Suprapubic skin (tissue), 4 donors: ENCODE measurements at regions not wholly inside any gene's neighbourhood (a gene's known extent, or its start where the extent isn't known, plus 50 kb on each side); places are given as distances from the start of the nearest gene placed in this dataset.

Experiments used
- DNase-seq, 2 donors: peaks; one replicate each; pipeline ENCODE4 v3.0.0-alpha.2; 2019; ENCODE audit warnings: low spot score in 2 of 2
- H3K27ac ChIP-seq: fragments of 200-600 bp; sonication (generic); one replicate; pipeline ENCODE4 v1.5.1; 2019
- H3K27me3 ChIP-seq: fragments of 200-600 bp; sonication (generic); one replicate; pipeline ENCODE4 v1.5.1; 2019
- H3K36me3 ChIP-seq: fragments of 200-600 bp; sonication (generic); one replicate; pipeline ENCODE4 v1.5.1; 2019
- H3K4me1 ChIP-seq: fragments of 200-600 bp; sonication (generic); one replicate; pipeline ENCODE4 v1.5.1; 2019
- H3K4me3 ChIP-seq: fragments of 200-600 bp; sonication (generic); one replicate; pipeline ENCODE4 v1.5.1; 2019; ENCODE audit warnings: mild to moderate bottlenecking
- H3K9me3 ChIP-seq: fragments of 200-600 bp; sonication (generic); one replicate; pipeline ENCODE4 v1.5.1; 2019
- CTCF ChIP-seq, 2 donors: fragments of 200-600 bp in 1 of 2; fragments of 450-650 bp in 1 of 2; sonication (generic) in 1 of 2; IDR thresholded peaks; one replicate each; pipeline ENCODE4 v1.5.1; 2016 to 2019; ENCODE audit warnings: antibody characterized with exemption in 2 of 2, mild to moderate bottlenecking in 1 of 2, moderate library complexity in 1 of 2
- EP300 ChIP-seq: sonication (generic); formaldehyde crosslinking; IDR thresholded peaks from one replicate; pipeline ENCODE4 v1.6.1; 2017; ENCODE audit warnings: antibody characterized with exemption
- POLR2A ChIP-seq, 2 donors: fragments of 450-650 bp; IDR thresholded peaks; one replicate each; pipeline ENCODE4 v1.6.1; 2017; ENCODE audit warnings: antibody characterized with exemption in 2 of 2, mild to moderate bottlenecking in 2 of 2, moderate library complexity in 2 of 2
- POLR2AphosphoS5 ChIP-seq, 3 donors: sonication (generic); formaldehyde crosslinking; IDR thresholded peaks; one replicate each; pipeline ENCODE4 v1.6.1; 2017; ENCODE audit warnings: antibody characterized with exemption in 3 of 3
- WGBS: methylation state at CpG from one replicate; pipeline ENCODE4 v1.1.5; 2018; 5-methylcytosine and 5-hydroxymethylcytosine counted together

GRCh38 chr11:97902828-97903227, 1117.9 kb upstream of the CNTN5 start:
- WGBS, result 47% methylated on average over 1 of the region's 1 CpG
- H3K27me3 ChIP-seq, result no peaks in the 10 kb centered on the region
- no peaks in the 10 kb centered on the region for H3K9me3 ChIP-seq
- TF ChIP-seq POLR2AphosphoS5 (IDR thresholded peaks at IDR 0.05), result no peak
- no peak for TF ChIP-seq EP300
- TF ChIP-seq CTCF (IDR thresholded peaks at IDR 0.05), result no peak
- TF ChIP-seq POLR2A (IDR thresholded peaks at IDR 0.05), result no peak
- H3K36me3 ChIP-seq, result no peaks in the 10 kb centered on the region
- DNase-seq, result no peak
- no peak overlapping the region for H3K4me3 ChIP-seq
- no peaks in the 10 kb centered on the region for H3K4me1 ChIP-seq
- no peak overlapping the region for H3K27ac ChIP-seq

GRCh38 chr11:97905101-97905500, 1115.6 kb upstream of the CNTN5 start:
- no peak for TF ChIP-seq POLR2AphosphoS5 (IDR thresholded peaks at IDR 0.05)
- no peak for TF ChIP-seq EP300
- TF ChIP-seq POLR2A (IDR thresholded peaks at IDR 0.05), result no peak
- no peak for TF ChIP-seq CTCF (IDR thresholded peaks at IDR 0.05)
- Histone ChIP-seq H3K9me3 (no peaks in the 10 kb centered on the region), H3K4me3 (no peak overlapping the region), H3K4me1 (no peaks in the 10 kb centered on the region), H3K27ac (no peak overlapping the region), H3K27me3 (no peaks in the 10 kb centered on the region), H3K36me3 (no peaks in the 10 kb centered on the region)
- DNase-seq, result no peak

GRCh38 chr11:97905671-97906070, 1115.1 kb upstream of the CNTN5 start:
- WGBS, result 73% methylated on average over 1 of the region's 1 CpG
- Histone ChIP-seq H3K36me3 (no peaks in the 10 kb centered on the region), H3K27me3 (no peaks in the 10 kb centered on the region), H3K4me1 (no peaks in the 10 kb centered on the region), H3K9me3 (no peaks in the 10 kb centered on the region), H3K27ac (no peak overlapping the region), H3K4me3 (no peak overlapping the region)
- TF ChIP-seq POLR2AphosphoS5 (IDR thresholded peaks at IDR 0.05) (no peak), CTCF (IDR thresholded peaks at IDR 0.05) (no peak), POLR2A (IDR thresholded peaks at IDR 0.05) (no peak), EP300 (no peak)
- DNase-seq, result no peak

- Histone ChIP-seq H3K27me3 (no peaks in the 10 kb centered on the region), H3K36me3 (no peaks in the 10 kb centered on the region), H3K9me3 (no peaks in the 10 kb centered on the region), H3K27ac (no peak overlapping the region), H3K4me3 (no peak overlapping the region), H3K4me1 (no peaks in the 10 kb centered on the region)
- WGBS, result 74% methylated on average over 5 of the region's 5 CpGs
- TF ChIP-seq POLR2A (IDR thresholded peaks at IDR 0.05) (no peak), CTCF (IDR thresholded peaks at IDR 0.05) (no peak), POLR2AphosphoS5 (IDR thresholded peaks at IDR 0.05) (no peak), EP300 (no peak)
- DNase-seq, result no peak
Observed at GRCh38 chr11:97908354-97908753, 1112.4 kb upstream of the CNTN5 start.

GRCh38 chr11:97909614-97910399, 1110.9 kb upstream of the CNTN5 start:
- no peak overlapping the region for H3K4me3 ChIP-seq
- H3K27me3 ChIP-seq, result no peaks in the 10 kb centered on the region
- no peaks in the 10 kb centered on the region for H3K9me3 ChIP-seq
- no peak overlapping the region for H3K27ac ChIP-seq
- H3K4me1 ChIP-seq, result no peaks in the 10 kb centered on the region
- WGBS, result 56% methylated on average over 7 of the region's 7 CpGs
- no peak for TF ChIP-seq EP300
- TF ChIP-seq POLR2A (IDR thresholded peaks at IDR 0.05), result no peak
- no peak for TF ChIP-seq CTCF (IDR thresholded peaks at IDR 0.05)
- no peak for TF ChIP-seq POLR2AphosphoS5 (IDR thresholded peaks at IDR 0.05)
- DNase-seq, result no peak
- no peaks in the 10 kb centered on the region for H3K36me3 ChIP-seq
